ENCODE measurements at regions not wholly inside any gene's neighbourhood (a gene's known extent, or its start where the extent isn't known, plus 50 kb on each side); places are given as distances from the start of the nearest gene placed in this dataset.

DNA sequence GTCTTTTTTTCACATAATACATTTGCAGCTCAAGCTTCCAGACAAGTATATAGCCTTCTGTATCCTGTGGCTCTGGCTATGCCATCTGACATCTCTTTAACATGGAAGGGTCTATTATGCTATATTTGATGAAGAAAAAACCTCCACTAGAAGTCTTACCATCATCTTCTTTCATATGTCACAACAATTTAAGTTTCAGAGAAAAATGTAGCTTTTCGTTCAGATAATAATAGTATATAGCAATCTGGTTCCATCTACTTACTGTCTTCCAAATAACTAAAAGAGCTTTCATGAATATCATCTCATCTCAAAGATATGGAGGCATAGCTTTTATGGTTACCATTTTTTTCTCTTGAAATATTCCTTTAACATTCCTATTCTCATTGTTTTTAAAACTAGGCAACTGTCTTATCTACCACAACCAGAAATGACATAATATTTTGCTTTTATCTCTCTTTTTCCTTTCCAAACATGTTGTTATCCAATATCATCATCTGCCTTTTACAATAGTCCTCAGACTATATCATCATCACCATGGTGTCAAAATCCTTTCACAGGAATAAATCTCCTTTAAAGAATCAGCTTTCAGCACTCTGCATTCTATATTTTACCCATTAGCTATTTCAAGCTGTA, 1005.1 kb downstream of the PDHA2 start:
- Histone ChIP-seq H3K27ac (ENCODE audit: low read length) (no peak overlapping the region), H3K4me3 (ENCODE audit: low read length) (no peak overlapping the region), H3K36me3 (ENCODE audit: insufficient read depth, low read depth, low read length) (no peaks in the 10 kb centered on the region), H3K27me3 (ENCODE audit: insufficient read depth, low read length) (no peaks in the 10 kb centered on the region), H3K9me3 (ENCODE audit: insufficient read depth, low read depth, low read length) (no peaks in the 10 kb centered on the region), H3K9ac (ENCODE audit: low read depth, low read length) (no peak overlapping the region), H3K4me1 (ENCODE audit: insufficient read depth, low read length) (no peaks in the 10 kb centered on the region)

DNA sequence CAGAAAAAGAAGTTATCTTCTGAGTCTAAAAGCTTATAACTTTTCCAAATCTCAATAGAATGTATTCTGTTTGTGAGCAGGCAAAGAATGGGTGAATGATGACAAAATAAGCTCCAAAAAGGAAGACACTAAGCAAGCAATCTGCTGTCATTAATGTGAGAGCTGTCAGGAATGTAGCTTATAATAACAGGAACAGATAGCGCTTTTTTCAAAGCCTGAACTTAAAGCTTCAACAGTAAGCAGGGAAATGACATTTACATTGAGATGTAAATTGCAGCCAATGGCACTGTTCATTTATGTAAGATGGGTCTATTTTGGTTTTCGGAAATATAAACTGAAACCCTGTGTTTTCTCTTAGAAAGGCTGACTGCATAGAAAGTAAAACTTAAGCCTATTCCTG, 1005.9 kb downstream of the PDHA2 start:
- no peaks in the 10 kb centered on the region for H3K36me3 ChIP-seq (ENCODE audit: insufficient read depth, low read depth, low read length)
- H3K27me3 ChIP-seq (ENCODE audit: insufficient read depth, low read length): no peaks in the 10 kb centered on the region
- no peaks in the 10 kb centered on the region for H3K4me1 ChIP-seq (ENCODE audit: insufficient read depth, low read length)
- no peak overlapping the region for H3K9ac ChIP-seq (ENCODE audit: low read depth, low read length)
- no peaks in the 10 kb centered on the region for H3K9me3 ChIP-seq (ENCODE audit: insufficient read depth, low read depth, low read length)
- no peak overlapping the region for H3K27ac ChIP-seq (ENCODE audit: low read length)
- H3K4me3 ChIP-seq (ENCODE audit: low read length): no peak overlapping the region

DNA sequence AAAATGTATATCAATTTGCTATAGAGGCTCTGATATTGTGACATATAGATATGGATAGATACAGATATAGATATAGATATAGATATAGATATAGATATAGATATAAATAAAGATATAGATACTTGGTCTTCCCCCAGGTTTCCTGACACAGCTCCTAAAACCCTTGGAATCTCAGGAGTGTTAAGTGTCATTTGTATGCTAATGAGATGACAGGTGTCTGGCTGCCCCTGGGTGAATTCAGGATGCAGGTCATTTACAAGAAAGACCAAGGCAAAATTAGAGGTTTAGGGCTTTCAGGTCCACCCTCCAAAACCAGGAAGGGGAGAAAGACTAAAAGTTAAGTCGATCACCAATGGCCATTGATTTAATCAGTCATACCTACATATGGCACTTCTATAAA, 1034.8 kb downstream of the PDHA2 start:
- H3K4me3 ChIP-seq (ENCODE audit: low read length): no peak overlapping the region
- no peak overlapping the region for H3K27ac ChIP-seq (ENCODE audit: low read length)
- peaks cover 3% of the 10 kb centered on the region; the same call in 1 of the 2 replicates for H3K4me1 ChIP-seq (ENCODE audit: insufficient read depth, low read length)
- H3K9me3 ChIP-seq (ENCODE audit: insufficient read depth, low read depth, low read length): peaks cover 19% of the 10 kb centered on the region
- no peaks in the 10 kb centered on the region; the same call in 1 of the 2 replicates for H3K36me3 ChIP-seq (ENCODE audit: insufficient read depth, low read depth, low read length)
- no peak overlapping the region for H3K9ac ChIP-seq (ENCODE audit: low read depth, low read length)
- no peaks in the 10 kb centered on the region for H3K27me3 ChIP-seq (ENCODE audit: insufficient read depth, low read length)

DNA sequence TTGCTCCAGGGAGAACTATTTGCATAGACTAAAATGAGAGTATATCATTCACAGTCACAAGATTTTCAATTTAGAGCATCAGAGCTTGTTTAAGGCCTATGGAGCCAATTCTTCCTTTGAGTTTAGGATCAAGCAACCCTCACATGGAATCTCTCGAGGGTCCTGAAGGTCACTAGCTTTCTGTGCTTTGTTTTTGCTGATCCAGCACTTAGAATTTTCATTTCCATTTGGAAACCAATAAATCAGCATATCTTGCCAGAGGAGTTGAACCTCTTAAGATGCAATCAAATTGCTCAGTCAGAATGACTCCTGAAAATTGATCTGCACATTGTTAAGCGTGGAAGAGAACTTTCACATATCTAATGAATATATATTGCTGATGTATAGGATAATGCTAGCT, 1039.6 kb downstream of the PDHA2 start:
- Histone ChIP-seq H3K4me1 (ENCODE audit: insufficient read depth, low read length) (no peaks in the 10 kb centered on the region), H3K9me3 (ENCODE audit: insufficient read depth, low read depth, low read length) (peaks cover 19% of the 10 kb centered on the region), H3K36me3 (ENCODE audit: insufficient read depth, low read depth, low read length) (no peaks in the 10 kb centered on the region; the same call in 1 of the 2 replicates), H3K9ac (ENCODE audit: low read depth, low read length) (no peak overlapping the region), H3K4me3 (ENCODE audit: low read length) (no peak overlapping the region), H3K27me3 (ENCODE audit: insufficient read depth, low read length) (no peaks in the 10 kb centered on the region), H3K27ac (ENCODE audit: low read length) (no peak overlapping the region)

DNA sequence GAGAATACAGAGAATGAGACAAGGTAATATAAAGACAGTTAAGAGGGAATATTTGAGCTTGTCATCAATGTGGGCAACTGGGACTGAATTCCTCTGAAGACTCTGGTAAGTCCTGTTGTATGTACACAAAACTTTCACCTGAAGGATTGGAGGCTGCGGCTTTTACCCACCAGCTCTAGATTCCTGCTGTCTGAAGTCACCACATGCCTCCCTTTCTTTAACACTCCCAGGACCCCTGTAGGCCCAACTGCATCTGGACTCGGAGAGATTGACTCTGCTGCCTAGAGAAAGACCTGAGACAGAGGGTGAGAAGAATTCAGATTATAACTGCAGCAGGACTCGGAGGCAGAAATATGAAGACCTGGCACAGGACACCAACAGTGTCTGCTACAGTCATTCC, 1048.0 kb downstream of the PDHA2 start:
- Histone ChIP-seq H3K9ac (ENCODE audit: low read depth, low read length) (no peak overlapping the region), H3K9me3 (ENCODE audit: insufficient read depth, low read depth, low read length) (no peaks in the 10 kb centered on the region), H3K4me1 (ENCODE audit: insufficient read depth, low read length) (no peaks in the 10 kb centered on the region), H3K27me3 (ENCODE audit: insufficient read depth, low read length) (no peaks in the 10 kb centered on the region), H3K4me3 (ENCODE audit: low read length) (no peak overlapping the region), H3K36me3 (ENCODE audit: insufficient read depth, low read depth, low read length) (no peaks in the 10 kb centered on the region), H3K27ac (ENCODE audit: low read length) (no peak overlapping the region)

DNA sequence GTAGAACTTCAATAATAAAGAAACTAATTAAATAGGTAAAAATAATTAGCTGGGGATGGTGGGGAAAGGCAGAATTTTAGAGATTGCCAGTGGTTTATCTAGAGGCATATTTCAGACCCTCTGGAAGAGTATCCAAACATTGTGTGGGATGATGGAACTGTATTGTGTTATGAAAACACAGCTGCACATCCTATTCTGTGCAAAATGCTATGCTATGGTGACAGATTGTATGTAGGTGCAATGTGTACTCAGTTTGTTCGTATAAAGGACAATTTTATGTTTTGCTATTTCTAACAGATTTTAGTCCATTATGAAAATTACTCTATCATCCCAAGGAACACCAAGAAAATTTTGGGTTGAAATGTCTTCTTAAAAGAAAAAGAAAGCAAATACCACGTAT, 1054.7 kb downstream of the PDHA2 start:
- no peak overlapping the region for H3K9ac ChIP-seq (ENCODE audit: low read depth, low read length)
- H3K9me3 ChIP-seq (ENCODE audit: insufficient read depth, low read depth, low read length): no peaks in the 10 kb centered on the region
- no peak overlapping the region for H3K4me3 ChIP-seq (ENCODE audit: low read length)
- H3K4me1 ChIP-seq (ENCODE audit: insufficient read depth, low read length): no peaks in the 10 kb centered on the region
- no peaks in the 10 kb centered on the region for H3K36me3 ChIP-seq (ENCODE audit: insufficient read depth, low read depth, low read length)
- H3K27ac ChIP-seq (ENCODE audit: low read length): no peak overlapping the region
- H3K27me3 ChIP-seq (ENCODE audit: insufficient read depth, low read length): no peaks in the 10 kb centered on the region

- H3K9me3 ChIP-seq (ENCODE audit: insufficient read depth, low read depth, low read length): no peaks in the 10 kb centered on the region
- no peaks in the 10 kb centered on the region for H3K36me3 ChIP-seq (ENCODE audit: insufficient read depth, low read depth, low read length)
- H3K4me1 ChIP-seq (ENCODE audit: insufficient read depth, low read length): no peaks in the 10 kb centered on the region
- H3K27ac ChIP-seq (ENCODE audit: low read length): no peak overlapping the region
- no peaks in the 10 kb centered on the region for H3K27me3 ChIP-seq (ENCODE audit: insufficient read depth, low read length)
- no peak overlapping the region for H3K4me3 ChIP-seq (ENCODE audit: low read length)
- H3K9ac ChIP-seq (ENCODE audit: low read depth, low read length): no peak overlapping the region
These were observed 1055.9 kb downstream of the PDHA2 start for GRCh38 chr4:96895826-96896225.

GRCh38 chr4:96912716-96913115, 1072.8 kb downstream of the PDHA2 start:
- Histone ChIP-seq H3K36me3 (ENCODE audit: insufficient read depth, low read depth, low read length) (no peaks in the 10 kb centered on the region), H3K9ac (ENCODE audit: low read depth, low read length) (no peak overlapping the region), H3K4me3 (ENCODE audit: low read length) (no peak overlapping the region), H3K27ac (ENCODE audit: low read length) (no peak overlapping the region), H3K4me1 (ENCODE audit: insufficient read depth, low read length) (no peaks in the 10 kb centered on the region), H3K27me3 (ENCODE audit: insufficient read depth, low read length) (no peaks in the 10 kb centered on the region), H3K9me3 (ENCODE audit: insufficient read depth, low read depth, low read length) (no peaks in the 10 kb centered on the region)

DNA sequence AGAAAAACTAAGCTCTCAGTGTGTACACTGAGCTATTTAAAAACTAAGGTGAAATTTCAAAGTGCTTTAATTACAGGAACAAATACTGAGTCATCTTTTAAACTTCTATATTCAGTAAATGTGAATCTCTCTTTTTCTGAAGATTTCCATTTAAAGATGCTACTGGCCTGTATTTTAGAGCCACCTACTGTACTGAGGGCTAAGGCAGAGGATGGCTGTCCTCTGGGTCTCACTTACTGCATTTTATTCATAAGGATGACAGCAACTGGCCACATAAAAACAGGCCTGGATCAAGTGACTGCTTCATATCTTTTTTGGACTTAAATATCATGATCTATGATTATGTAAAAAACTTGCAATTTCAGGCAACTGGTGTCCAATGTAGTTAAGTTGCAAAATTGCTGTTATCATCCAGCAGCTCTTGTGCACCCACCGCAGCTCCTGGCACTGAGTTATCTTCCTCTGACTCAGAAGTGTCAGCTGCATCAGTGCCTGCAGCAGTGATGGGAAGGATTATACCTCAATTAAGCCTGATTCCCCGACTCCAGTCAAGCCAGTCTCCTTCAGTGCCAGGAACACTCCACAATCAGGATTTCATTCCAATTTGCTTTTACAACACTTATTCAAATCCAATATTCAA, 1073.7 kb downstream of the PDHA2 start:
- H3K36me3 ChIP-seq (ENCODE audit: insufficient read depth, low read depth, low read length): no peaks in the 10 kb centered on the region
- no peak overlapping the region for H3K4me3 ChIP-seq (ENCODE audit: low read length)
- H3K4me1 ChIP-seq (ENCODE audit: insufficient read depth, low read length): no peaks in the 10 kb centered on the region
- H3K27ac ChIP-seq (ENCODE audit: low read length): no peak overlapping the region
- H3K27me3 ChIP-seq (ENCODE audit: insufficient read depth, low read length): no peaks in the 10 kb centered on the region
- H3K9me3 ChIP-seq (ENCODE audit: insufficient read depth, low read depth, low read length): no peaks in the 10 kb centered on the region
- H3K9ac ChIP-seq (ENCODE audit: low read depth, low read length): no peak overlapping the region

DNA sequence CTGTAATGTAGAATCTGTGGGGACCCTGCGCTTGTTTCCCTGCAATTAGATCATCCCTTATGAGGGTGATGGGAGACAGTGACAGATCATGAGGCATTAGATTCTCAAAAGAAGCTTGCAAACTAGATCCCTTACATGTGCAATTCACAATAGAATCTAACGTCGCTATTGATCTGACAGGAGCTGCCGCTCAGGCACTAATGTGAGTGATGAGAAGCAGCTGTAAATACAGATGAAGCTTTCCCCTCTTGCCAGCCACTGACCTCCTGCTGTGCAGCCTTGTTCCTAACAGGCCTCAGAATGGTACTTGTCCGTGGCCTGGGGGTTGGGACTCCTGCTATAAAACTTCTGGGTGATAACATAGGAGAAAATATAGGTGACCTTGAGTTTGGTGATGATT, 1076.8 kb downstream of the PDHA2 start:
- no peaks in the 10 kb centered on the region for H3K36me3 ChIP-seq (ENCODE audit: insufficient read depth, low read depth, low read length)
- no peaks in the 10 kb centered on the region for H3K9me3 ChIP-seq (ENCODE audit: insufficient read depth, low read depth, low read length)
- no peaks in the 10 kb centered on the region for H3K27me3 ChIP-seq (ENCODE audit: insufficient read depth, low read length)
- no peak overlapping the region for H3K9ac ChIP-seq (ENCODE audit: low read depth, low read length)
- H3K4me1 ChIP-seq (ENCODE audit: insufficient read depth, low read length): no peaks in the 10 kb centered on the region
- H3K4me3 ChIP-seq (ENCODE audit: low read length): no peak overlapping the region
- no peak overlapping the region for H3K27ac ChIP-seq (ENCODE audit: low read length)

- Histone ChIP-seq H3K4me3 (ENCODE audit: low read length) (no peak overlapping the region), H3K4me1 (ENCODE audit: insufficient read depth, low read length) (no peaks in the 10 kb centered on the region), H3K27me3 (ENCODE audit: insufficient read depth, low read length) (no peaks in the 10 kb centered on the region), H3K27ac (ENCODE audit: low read length) (no peak overlapping the region), H3K9me3 (ENCODE audit: insufficient read depth, low read depth, low read length) (no peaks in the 10 kb centered on the region), H3K36me3 (ENCODE audit: insufficient read depth, low read depth, low read length) (no peaks in the 10 kb centered on the region), H3K9ac (ENCODE audit: low read depth, low read length) (no peak overlapping the region)
These were observed 1097.0 kb downstream of the PDHA2 start for GRCh38 chr4:96936886-96937285.

DNA sequence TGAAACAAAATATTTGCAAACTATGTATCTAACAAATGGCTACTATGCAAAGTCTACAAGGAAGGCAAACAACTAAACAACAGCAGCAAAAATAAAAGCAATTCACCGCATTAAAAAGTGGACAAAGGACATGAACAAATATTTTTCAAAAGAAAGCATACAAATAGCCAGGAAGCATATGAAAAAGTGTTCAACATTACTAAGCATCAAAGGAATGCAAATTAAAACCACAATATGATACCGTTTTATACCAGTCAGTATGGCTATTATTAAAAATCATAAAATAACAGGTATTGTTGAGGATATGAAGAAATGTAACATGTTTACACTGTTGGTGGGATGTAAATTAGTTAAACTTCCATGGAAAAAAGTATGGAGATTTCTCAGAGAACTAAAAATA, 1106.7 kb downstream of the PDHA2 start:
- Histone ChIP-seq H3K9me3 (ENCODE audit: insufficient read depth, low read depth, low read length) (no peaks in the 10 kb centered on the region), H3K36me3 (ENCODE audit: insufficient read depth, low read depth, low read length) (no peaks in the 10 kb centered on the region), H3K4me1 (ENCODE audit: insufficient read depth, low read length) (no peaks in the 10 kb centered on the region), H3K9ac (ENCODE audit: low read depth, low read length) (no peak overlapping the region), H3K27ac (ENCODE audit: low read length) (no peak overlapping the region), H3K27me3 (ENCODE audit: insufficient read depth, low read length) (no peaks in the 10 kb centered on the region), H3K4me3 (ENCODE audit: low read length) (no peak overlapping the region)
